ENCODE measurements at regions not wholly inside any gene's neighbourhood (a gene's known extent, or its start where the extent isn't known, plus 50 kb on each side); places are given as distances from the start of the nearest gene placed in this dataset.

GRCh38 chr18:28647961-28648360, 471.0 kb upstream of the CDH2 start:
- H3K4me1 Mint-ChIP-seq (ENCODE audit: insufficient read depth, unreplicated experiment), result peaks cover 6% of the 10 kb centered on the region
- CTCF ChIA-PET, result no interaction called here
- intact Hi-C loops (cut with micrococcal nuclease), result no loop called here
- no peak overlapping the region for H3K27ac Mint-ChIP-seq (ENCODE audit: low read depth, unreplicated experiment)
- no peak for TF ChIP-seq CTCF (IDR thresholded peaks at IDR 0.05; ENCODE audit: unreplicated experiment)
- no peaks in the 10 kb centered on the region for H3K36me3 Mint-ChIP-seq (ENCODE audit: insufficient read depth, unreplicated experiment)
- POLR2A ChIA-PET, result no interaction called here
- peaks cover 3% of the 10 kb centered on the region for H3K9me3 Mint-ChIP-seq (ENCODE audit: unreplicated experiment)
- no peak for DNase-seq (ENCODE audit: unreplicated experiment)
- BruUV-seq (replicated peaks), result no TSS peak
- H3K4me3 Mint-ChIP-seq (ENCODE audit: unreplicated experiment), result no peak overlapping the region
- H3K27me3 Mint-ChIP-seq (ENCODE audit: insufficient read depth, unreplicated experiment), result no peaks in the 10 kb centered on the region

- no peaks in the 10 kb centered on the region for H3K36me3 Mint-ChIP-seq (ENCODE audit: insufficient read depth, unreplicated experiment)
- no peak overlapping the region for H3K4me3 Mint-ChIP-seq (ENCODE audit: unreplicated experiment)
- ChIA-PET CTCF (no interaction called here), POLR2A (interaction anchor here (0.7 kb wide), 1 partner anchor 8 kb away, joined by 3 read pairs; no protein-coding TSS in a partner anchor)
- intact Hi-C loops (cut with micrococcal nuclease), result no loop called here
- H3K27me3 Mint-ChIP-seq (ENCODE audit: insufficient read depth, unreplicated experiment), result no peaks in the 10 kb centered on the region
- H3K4me1 Mint-ChIP-seq (ENCODE audit: insufficient read depth, unreplicated experiment), result no peaks in the 10 kb centered on the region
- BruUV-seq (replicated peaks), result no TSS peak
- DNase-seq (ENCODE audit: unreplicated experiment), result no peak
- peaks cover 6% of the 10 kb centered on the region for H3K9me3 Mint-ChIP-seq (ENCODE audit: unreplicated experiment)
- no peak for TF ChIP-seq CTCF (IDR thresholded peaks at IDR 0.05; ENCODE audit: unreplicated experiment)
- no peak overlapping the region for H3K27ac Mint-ChIP-seq (ENCODE audit: low read depth, unreplicated experiment)
Observed at GRCh38 chr18:28637897-28638296, 461.0 kb upstream of the CDH2 start.

DNA sequence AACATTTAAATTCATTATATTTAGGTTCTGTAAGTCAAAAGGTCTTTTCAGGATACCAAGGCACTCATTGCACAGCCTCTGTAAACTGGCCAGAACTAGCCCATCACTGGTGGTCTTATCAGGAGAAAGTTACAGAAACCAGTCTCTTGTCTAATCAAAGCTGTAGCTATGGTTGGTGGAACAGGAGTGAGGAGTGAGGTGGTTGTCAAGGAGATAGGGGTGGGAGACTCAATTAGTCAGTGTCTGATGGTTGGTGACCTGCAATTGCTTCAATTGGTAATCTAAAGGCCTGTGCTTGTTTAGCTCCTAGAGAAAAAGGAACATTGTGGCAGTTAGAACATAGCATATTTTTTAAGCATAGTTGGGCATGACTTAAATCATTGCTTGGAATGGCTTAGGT, 458.6 kb upstream of the CDH2 start:
- TF ChIP-seq CTCF (IDR thresholded peaks at IDR 0.05; ENCODE audit: unreplicated experiment), result no peak
- no peaks in the 10 kb centered on the region for H3K27me3 Mint-ChIP-seq (ENCODE audit: insufficient read depth, unreplicated experiment)
- POLR2A ChIA-PET, result no interaction called here
- peaks cover 6% of the 10 kb centered on the region for H3K9me3 Mint-ChIP-seq (ENCODE audit: unreplicated experiment)
- H3K36me3 Mint-ChIP-seq (ENCODE audit: insufficient read depth, unreplicated experiment), result no peaks in the 10 kb centered on the region
- CTCF ChIA-PET, result interaction anchor here (1.1 kb wide), 1 partner anchor 11 kb away, joined by 4 read pairs; no protein-coding TSS in a partner anchor
- intact Hi-C loops (cut with micrococcal nuclease), result no loop called here
- DNase-seq (ENCODE audit: unreplicated experiment), result no peak
- no peak overlapping the region for H3K27ac Mint-ChIP-seq (ENCODE audit: low read depth, unreplicated experiment)
- BruUV-seq (replicated peaks), result no TSS peak
- no peak overlapping the region for H3K4me3 Mint-ChIP-seq (ENCODE audit: unreplicated experiment)
- H3K4me1 Mint-ChIP-seq (ENCODE audit: insufficient read depth, unreplicated experiment), result no peaks in the 10 kb centered on the region

DNA sequence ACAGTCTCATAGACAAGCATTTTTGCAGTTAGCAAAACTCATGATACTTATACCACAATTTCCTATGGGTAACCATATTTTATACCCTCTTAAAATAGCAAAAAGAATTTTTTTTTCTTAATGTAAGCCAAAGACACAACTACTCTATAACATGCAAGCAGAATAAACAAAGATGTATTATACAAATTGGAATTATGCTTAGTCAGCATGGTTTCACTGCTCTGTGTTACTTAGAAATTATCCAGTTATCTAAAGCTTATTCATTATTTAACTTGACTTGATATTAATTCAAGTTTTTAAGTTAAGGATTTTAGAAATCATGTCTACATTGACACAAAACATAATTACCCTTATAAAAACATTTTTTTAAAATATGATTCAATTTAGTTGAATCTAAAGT, 449.8 kb upstream of the CDH2 start:
- H3K4me3 Mint-ChIP-seq (ENCODE audit: unreplicated experiment), result no peak overlapping the region

More for the DNA sequence above, 449.8 kb upstream of the CDH2 start:
- Mint-ChIP-seq H3K9me3 (ENCODE audit: unreplicated experiment) (no peaks in the 10 kb centered on the region), H3K4me1 (ENCODE audit: insufficient read depth, unreplicated experiment) (no peaks in the 10 kb centered on the region), H3K27ac (ENCODE audit: low read depth, unreplicated experiment) (no peak overlapping the region), H3K27me3 (ENCODE audit: insufficient read depth, unreplicated experiment) (no peaks in the 10 kb centered on the region), H3K36me3 (ENCODE audit: insufficient read depth, unreplicated experiment) (no peaks in the 10 kb centered on the region)
- POLR2A ChIA-PET, result no interaction called here
- BruUV-seq (replicated peaks), result no TSS peak
- no peak for TF ChIP-seq CTCF (IDR thresholded peaks at IDR 0.05; ENCODE audit: unreplicated experiment)
- no peak for DNase-seq (ENCODE audit: unreplicated experiment)
- CTCF ChIA-PET, result no interaction called here
- intact Hi-C loops (cut with micrococcal nuclease), result no loop called here

Measured in MCF 10A (cell line).